ENCODE measurements at regions not wholly inside any gene's neighbourhood (a gene's known extent, or its start where the extent isn't known, plus 50 kb on each side); places are given as distances from the start of the nearest gene placed in this dataset.

GRCh38 chr11:45563810-45564209, 101.6 kb downstream of the CHST1 start:
- TF ChIP-seq PATZ1 (CRISPR knock-in tag; IDR thresholded peaks at IDR 0.05; ENCODE audit: borderline replicate concordance) (no peak), OSR1 (CRISPR knock-in tag; IDR thresholded peaks at IDR 0.05) (no peak), RARB (CRISPR knock-in tag; IDR thresholded peaks at IDR 0.05) (no peak), CSDC2 (CRISPR knock-in tag; IDR thresholded peaks at IDR 0.05) (no peak)
